OCI-LY7 (cell line): ENCODE measurements at regions not wholly inside any gene's neighbourhood (a gene's known extent, or its start where the extent isn't known, plus 50 kb on each side); places are given as distances from the start of the nearest gene placed in this dataset.

Experiments used
- CTCF ChIP-seq: fragments of 200-600 bp; sonication (generic); conservative IDR thresholded peaks from 2 replicates; pipeline ENCODE4 v1.5.1; 2014; ENCODE audit warnings: mild to moderate bottlenecking, antibody characterized with exemption, low read length, moderate library complexity, mixed read lengths
- EZH2phosphoT487 ChIP-seq: fragments of 200-600 bp; sonication (generic); IDR thresholded peaks from 2 replicates; pipeline ENCODE4 v1.6.1; 2018; ENCODE audit warnings: low read depth, borderline replicate concordance, mild to moderate bottlenecking, mixed run types, antibody characterized with exemption, low read length, moderate library complexity, mixed read lengths

DNA sequence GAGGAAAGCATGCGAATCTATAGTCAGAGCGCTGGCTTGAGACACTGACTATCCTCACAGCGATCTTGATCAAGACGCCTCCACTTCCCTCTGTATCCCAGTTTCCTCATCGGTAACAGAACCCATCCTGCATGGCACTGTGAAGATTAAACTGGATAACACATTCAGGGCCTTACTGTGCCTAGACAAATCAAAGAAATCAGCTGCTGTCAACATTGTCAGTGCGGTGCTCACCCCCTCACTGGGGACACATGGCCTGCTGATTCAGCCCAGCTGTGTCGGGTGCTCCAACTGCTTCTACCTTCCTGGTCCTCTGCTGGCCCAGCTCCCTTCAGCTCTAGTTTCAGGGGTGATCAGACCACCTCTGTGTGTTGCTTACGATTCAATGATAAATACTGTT is 268.6 kb upstream of the AGAP1 start:
- no peak for TF ChIP-seq CTCF
- TF ChIP-seq EZH2phosphoT487: no peak
